ENCODE measurements at regions not wholly inside any gene's neighbourhood (a gene's known extent, or its start where the extent isn't known, plus 50 kb on each side); places are given as distances from the start of the nearest gene placed in this dataset.

DNA sequence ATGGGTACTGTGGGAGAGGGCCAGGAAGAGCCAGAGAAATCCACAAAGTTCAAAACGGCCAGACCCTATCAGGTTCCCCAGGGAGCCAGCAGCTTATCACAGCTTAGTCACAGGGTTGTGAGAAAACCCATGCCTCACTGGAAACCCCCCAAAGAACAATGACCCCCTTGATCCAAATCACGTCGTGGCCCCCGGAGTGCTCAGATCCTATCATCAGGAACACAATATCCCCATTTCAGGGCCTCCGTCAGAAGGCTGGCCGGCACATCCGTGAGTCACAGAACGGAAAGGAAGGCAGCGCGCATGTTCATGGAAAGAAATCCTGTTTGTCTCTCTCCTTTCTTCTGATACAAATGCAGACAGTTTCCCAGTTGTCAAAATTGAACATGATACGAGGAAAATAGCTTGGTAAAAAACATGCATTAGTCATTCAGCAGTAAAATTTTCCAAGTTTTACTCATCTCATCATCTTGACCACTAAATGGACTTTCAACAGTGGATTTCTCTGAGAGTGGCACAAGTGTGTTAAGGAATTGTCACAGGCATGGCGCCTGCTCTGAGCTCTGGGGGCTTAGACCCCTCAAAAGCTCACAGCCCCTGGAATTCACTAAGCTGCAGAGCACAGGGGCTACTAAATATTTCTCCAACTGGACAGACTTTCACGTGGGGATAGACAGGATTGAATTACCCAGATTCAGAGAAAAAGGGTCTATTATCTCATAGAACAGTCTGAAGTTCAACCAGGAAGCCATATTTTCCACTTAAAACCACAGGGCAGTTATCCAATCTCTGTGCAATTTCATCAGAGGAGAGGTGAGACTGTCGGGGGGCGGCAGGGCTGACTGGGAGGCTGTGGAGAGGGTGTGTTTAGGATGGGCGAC, 124.8 kb downstream of the RIPK4 start:
- Histone ChIP-seq H3K4me3 (ENCODE audit: low read depth in 2 of 2, low read length in 1 of 2) (peak overlapping the region in 1 of 2 experiments; percentile 26; a peak in 2 of 4 replicates), H3K27ac (ENCODE audit: low read depth in 2 of 2, low read length in 1 of 2) (peak overlapping the region; percentile 78 to 99), H3K9me3 (no peaks in the 10 kb centered on the region), H3K9me2 (no peaks in the 10 kb centered on the region), H3K27me3 (ENCODE audit: insufficient read depth) (no peaks in the 10 kb centered on the region), H3K9ac (peak overlapping the region; percentile 78), H3K36me3 (replicated peaks in 1 of 2; ENCODE audit: control insufficient read depth in 1 of 2, insufficient read depth in 2 of 2, low read length in 1 of 2) (no peaks in the 10 kb centered on the region), H2AFZ (ENCODE audit: low read depth) (peak overlapping the region; percentile 69), H3F3A (replicated peaks; ENCODE audit: insufficient read depth) (peaks cover 38% of the 10 kb centered on the region), H3K79me2 (ENCODE audit: insufficient read depth) (no peaks in the 10 kb centered on the region), H3K4me1 (ENCODE audit: control insufficient read depth in 1 of 2, insufficient read depth in 2 of 2, low read depth in 1 of 2, low read length in 1 of 2) (peaks cover 0 to 24% of the 10 kb centered on the region in 2 experiments; a peak in 2 of 4 replicates), H3K4me2 (peak overlapping the region; percentile 76), H4K20me1 (ENCODE audit: insufficient read depth) (no peaks in the 10 kb centered on the region)
- POLR2A ChIA-PET = no interaction called here
- CTCF ChIA-PET = interaction anchor here (1.0 kb wide), 1 partner anchor 30 kb away, joined by 3 read pairs; no protein-coding TSS in a partner anchor
- 8% methylated on average over 16 of the region's 16 CpGs for WGBS (ENCODE audit: low lambda C conversion rate)
- no peak for DNase-seq
- TF ChIP-seq FOXJ3 (CRISPR knock-in tag; IDR thresholded peaks at IDR 0.05) = no peak
- TF ChIP-seq RAD21 (IDR thresholded peaks at IDR 0.05; ENCODE audit: low read length) = no peak
- peak; percentile 20; the same call in 1 of the 2 replicates for TF ChIP-seq TAF1 (IDR thresholded peaks at IDR 0.05; ENCODE audit: borderline replicate concordance, low read depth, low read length)
- TF ChIP-seq, protein P1, sequence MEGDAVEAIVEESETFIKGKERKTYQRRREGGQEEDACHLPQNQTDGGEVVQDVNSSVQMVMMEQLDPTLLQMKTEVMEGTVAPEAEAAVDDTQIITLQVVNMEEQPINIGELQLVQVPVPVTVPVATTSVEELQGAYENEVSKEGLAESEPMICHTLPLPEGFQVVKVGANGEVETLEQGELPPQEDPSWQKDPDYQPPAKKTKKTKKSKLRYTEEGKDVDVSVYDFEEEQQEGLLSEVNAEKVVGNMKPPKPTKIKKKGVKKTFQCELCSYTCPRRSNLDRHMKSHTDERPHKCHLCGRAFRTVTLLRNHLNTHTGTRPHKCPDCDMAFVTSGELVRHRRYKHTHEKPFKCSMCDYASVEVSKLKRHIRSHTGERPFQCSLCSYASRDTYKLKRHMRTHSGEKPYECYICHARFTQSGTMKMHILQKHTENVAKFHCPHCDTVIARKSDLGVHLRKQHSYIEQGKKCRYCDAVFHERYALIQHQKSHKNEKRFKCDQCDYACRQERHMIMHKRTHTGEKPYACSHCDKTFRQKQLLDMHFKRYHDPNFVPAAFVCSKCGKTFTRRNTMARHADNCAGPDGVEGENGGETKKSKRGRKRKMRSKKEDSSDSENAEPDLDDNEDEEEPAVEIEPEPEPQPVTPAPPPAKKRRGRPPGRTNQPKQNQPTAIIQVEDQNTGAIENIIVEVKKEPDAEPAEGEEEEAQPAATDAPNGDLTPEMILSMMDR (IDR thresholded peaks at IDR 0.05) = no peak
- TF ChIP-seq NFIC (IDR thresholded peaks at IDR 0.05; ENCODE audit: borderline replicate concordance) = peak; percentile 84
- TF ChIP-seq EZH2phosphoT487 (IDR thresholded peaks at IDR 0.05; ENCODE audit: borderline replicate concordance, low read depth) = no peak
- no peak for TF ChIP-seq GATA2 (CRISPR knock-in tag; IDR thresholded peaks at IDR 0.05)
- TF ChIP-seq POLR2AphosphoS5 (IDR thresholded peaks at IDR 0.05; ENCODE audit: low read depth, low read length) = peak; percentile 62
- peak; percentile 79; the same call in 1 of the 2 replicates for TF ChIP-seq FOXM1 (IDR thresholded peaks at IDR 0.05; ENCODE audit: low read depth)
- TF ChIP-seq, protein P2, sequence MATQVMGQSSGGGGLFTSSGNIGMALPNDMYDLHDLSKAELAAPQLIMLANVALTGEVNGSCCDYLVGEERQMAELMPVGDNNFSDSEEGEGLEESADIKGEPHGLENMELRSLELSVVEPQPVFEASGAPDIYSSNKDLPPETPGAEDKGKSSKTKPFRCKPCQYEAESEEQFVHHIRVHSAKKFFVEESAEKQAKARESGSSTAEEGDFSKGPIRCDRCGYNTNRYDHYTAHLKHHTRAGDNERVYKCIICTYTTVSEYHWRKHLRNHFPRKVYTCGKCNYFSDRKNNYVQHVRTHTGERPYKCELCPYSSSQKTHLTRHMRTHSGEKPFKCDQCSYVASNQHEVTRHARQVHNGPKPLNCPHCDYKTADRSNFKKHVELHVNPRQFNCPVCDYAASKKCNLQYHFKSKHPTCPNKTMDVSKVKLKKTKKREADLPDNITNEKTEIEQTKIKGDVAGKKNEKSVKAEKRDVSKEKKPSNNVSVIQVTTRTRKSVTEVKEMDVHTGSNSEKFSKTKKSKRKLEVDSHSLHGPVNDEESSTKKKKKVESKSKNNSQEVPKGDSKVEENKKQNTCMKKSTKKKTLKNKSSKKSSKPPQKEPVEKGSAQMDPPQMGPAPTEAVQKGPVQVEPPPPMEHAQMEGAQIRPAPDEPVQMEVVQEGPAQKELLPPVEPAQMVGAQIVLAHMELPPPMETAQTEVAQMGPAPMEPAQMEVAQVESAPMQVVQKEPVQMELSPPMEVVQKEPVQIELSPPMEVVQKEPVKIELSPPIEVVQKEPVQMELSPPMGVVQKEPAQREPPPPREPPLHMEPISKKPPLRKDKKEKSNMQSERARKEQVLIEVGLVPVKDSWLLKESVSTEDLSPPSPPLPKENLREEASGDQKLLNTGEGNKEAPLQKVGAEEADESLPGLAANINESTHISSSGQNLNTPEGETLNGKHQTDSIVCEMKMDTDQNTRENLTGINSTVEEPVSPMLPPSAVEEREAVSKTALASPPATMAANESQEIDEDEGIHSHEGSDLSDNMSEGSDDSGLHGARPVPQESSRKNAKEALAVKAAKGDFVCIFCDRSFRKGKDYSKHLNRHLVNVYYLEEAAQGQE (IDR thresholded peaks at IDR 0.05; ENCODE audit: low read depth, low read length) = no peak
- TF ChIP-seq FOSL2 (IDR thresholded peaks at IDR 0.05; ENCODE audit: borderline replicate concordance, low read depth) = peak; percentile 72
- peak; percentile 88 for TF ChIP-seq JUND (IDR thresholded peaks at IDR 0.05)
- TF ChIP-seq RXRA (IDR thresholded peaks at IDR 0.05; ENCODE audit: borderline replicate concordance, low read depth) = 0 out of 2 replicates have a peak, but pooled peaks have one; percentile 42
- TF ChIP-seq, protein P3, sequence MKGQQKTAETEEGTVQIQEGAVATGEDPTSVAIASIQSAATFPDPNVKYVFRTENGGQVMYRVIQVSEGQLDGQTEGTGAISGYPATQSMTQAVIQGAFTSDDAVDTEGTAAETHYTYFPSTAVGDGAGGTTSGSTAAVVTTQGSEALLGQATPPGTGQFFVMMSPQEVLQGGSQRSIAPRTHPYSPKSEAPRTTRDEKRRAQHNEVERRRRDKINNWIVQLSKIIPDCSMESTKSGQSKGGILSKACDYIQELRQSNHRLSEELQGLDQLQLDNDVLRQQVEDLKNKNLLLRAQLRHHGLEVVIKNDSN (IDR thresholded peaks at IDR 0.05; ENCODE audit: borderline replicate concordance, low read depth) = no peak
- no peak for TF ChIP-seq RFX5 (IDR thresholded peaks at IDR 0.05; ENCODE audit: low read length)
- no peak for TF ChIP-seq ELF1 (IDR thresholded peaks at IDR 0.05)
- no peak for TF ChIP-seq SMC3 (IDR thresholded peaks at IDR 0.05; ENCODE audit: low read depth, low read length)
- no peak for TF ChIP-seq YY1 (IDR thresholded peaks at IDR 0.05; ENCODE audit: low read depth)
- TF ChIP-seq, protein P4, sequence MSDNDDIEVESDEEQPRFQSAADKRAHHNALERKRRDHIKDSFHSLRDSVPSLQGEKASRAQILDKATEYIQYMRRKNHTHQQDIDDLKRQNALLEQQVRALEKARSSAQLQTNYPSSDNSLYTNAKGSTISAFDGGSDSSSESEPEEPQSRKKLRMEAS (IDR thresholded peaks at IDR 0.05; ENCODE audit: low read depth) = peak; percentile 86
- no peak for TF ChIP-seq GABPA (IDR thresholded peaks at IDR 0.05; ENCODE audit: low read depth)
- TF ChIP-seq MEF2A (IDR thresholded peaks at IDR 0.05; ENCODE audit: borderline replicate concordance, low read depth) = 0 out of 2 replicates have a peak, but pooled peaks have one; percentile 6
- TF ChIP-seq EP300 (IDR thresholded peaks at IDR 0.05; ENCODE audit: borderline replicate concordance in 1 of 2, low read depth in 1 of 2, low read length in 1 of 2) = peak in 1 of 2 experiments; percentile 94; a peak in 3 of 4 replicates
- TF ChIP-seq, protein P5, sequence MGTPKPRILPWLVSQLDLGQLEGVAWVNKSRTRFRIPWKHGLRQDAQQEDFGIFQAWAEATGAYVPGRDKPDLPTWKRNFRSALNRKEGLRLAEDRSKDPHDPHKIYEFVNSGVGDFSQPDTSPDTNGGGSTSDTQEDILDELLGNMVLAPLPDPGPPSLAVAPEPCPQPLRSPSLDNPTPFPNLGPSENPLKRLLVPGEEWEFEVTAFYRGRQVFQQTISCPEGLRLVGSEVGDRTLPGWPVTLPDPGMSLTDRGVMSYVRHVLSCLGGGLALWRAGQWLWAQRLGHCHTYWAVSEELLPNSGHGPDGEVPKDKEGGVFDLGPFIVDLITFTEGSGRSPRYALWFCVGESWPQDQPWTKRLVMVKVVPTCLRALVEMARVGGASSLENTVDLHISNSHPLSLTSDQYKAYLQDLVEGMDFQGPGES (IDR thresholded peaks at IDR 0.05; ENCODE audit: low read depth, low read length) = no peak
- TF ChIP-seq, protein P6, sequence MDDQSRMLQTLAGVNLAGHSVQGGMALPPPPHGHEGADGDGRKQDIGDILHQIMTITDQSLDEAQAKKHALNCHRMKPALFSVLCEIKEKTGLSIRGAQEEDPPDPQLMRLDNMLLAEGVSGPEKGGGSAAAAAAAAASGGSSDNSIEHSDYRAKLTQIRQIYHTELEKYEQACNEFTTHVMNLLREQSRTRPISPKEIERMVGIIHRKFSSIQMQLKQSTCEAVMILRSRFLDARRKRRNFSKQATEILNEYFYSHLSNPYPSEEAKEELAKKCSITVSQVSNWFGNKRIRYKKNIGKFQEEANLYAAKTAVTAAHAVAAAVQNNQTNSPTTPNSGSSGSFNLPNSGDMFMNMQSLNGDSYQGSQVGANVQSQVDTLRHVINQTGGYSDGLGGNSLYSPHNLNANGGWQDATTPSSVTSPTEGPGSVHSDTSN (IDR thresholded peaks at IDR 0.05) = peak; percentile 72
- no peak for TF ChIP-seq CHD2 (IDR thresholded peaks at IDR 0.05; ENCODE audit: low read length, partially characterized antibody)

Measured in SK-N-SH (cell line).